HepG2 (cell line): ENCODE measurements at regions not wholly inside any gene's neighbourhood (a gene's known extent, or its start where the extent isn't known, plus 50 kb on each side); places are given as distances from the start of the nearest gene placed in this dataset.

ENCODE experiments used
- BRCA1 ChIP-seq: sonication (generic); formaldehyde crosslinking; IDR thresholded peaks from 2 replicates; pipeline ENCODE4 v1.4.0; 2020; ENCODE audit warnings: missing genetic modification reagents
- CTCF ChIP-seq: sonication (generic); formaldehyde crosslinking; IDR thresholded peaks from 2 replicates; pipeline ENCODE4 v1.5.0; 2020; ENCODE audit warnings: mild to moderate bottlenecking, missing genetic modification reagents, moderate library complexity
- MAFG ChIP-seq: sonication (generic); formaldehyde crosslinking; IDR thresholded peaks from 2 replicates; pipeline ENCODE4 v1.5.1; 2020; ENCODE audit warnings: mild to moderate bottlenecking, missing genetic modification reagents
- MED13 ChIP-seq: sonication (generic); formaldehyde crosslinking; IDR thresholded peaks from 2 replicates; pipeline ENCODE4 v1.5.0; 2020; ENCODE audit warnings: missing genetic modification reagents
- NBN ChIP-seq: fragments of 450-650 bp; conservative IDR thresholded peaks from 2 replicates; pipeline ENCODE4 v1.6.1; 2017
- PHF20 ChIP-seq: sonication (generic); formaldehyde crosslinking; IDR thresholded peaks from 2 replicates; pipeline ENCODE4 v1.5.0; 2020; ENCODE audit warnings: mild to moderate bottlenecking, missing genetic modification reagents
- POLR2A ChIP-seq, 2 experiments: IDR thresholded peaks; 2 replicates each; pipeline ENCODE4 v1.6.1; 2011; ENCODE audit warnings: low read depth in 2 of 2, low read length in 2 of 2, mild to moderate bottlenecking in 1 of 2, moderate library complexity in 1 of 2; ENCODE audit not compliant: insufficient read depth in 1 of 2
- REST ChIP-seq, 2 experiments: IDR thresholded peaks; 2 replicates each; pipeline ENCODE4 v1.6.1; 2011 to 2012; ENCODE audit warnings: low read length in 2 of 2, borderline replicate concordance in 1 of 2, low read depth in 1 of 2, mild to moderate bottlenecking in 1 of 2, moderate library complexity in 1 of 2
- TRIM22 ChIP-seq: fragments of 450-650 bp; IDR thresholded peaks from 2 replicates; pipeline ENCODE4 v1.6.1; 2017
- ZKSCAN8 ChIP-seq: IDR thresholded peaks from 2 replicates; pipeline ENCODE4 v1.6.1; 2016; ENCODE audit warnings: borderline replicate concordance, missing genetic modification reagents, missing compliant biosample characterization
- ZNF10 ChIP-seq: sonication (generic); formaldehyde crosslinking; IDR thresholded peaks from 2 replicates; pipeline ENCODE4 v1.4.0; 2020; ENCODE audit warnings: mild to moderate bottlenecking, low read depth, missing genetic modification reagents, borderline replicate concordance
- ZNF124 ChIP-seq: sonication (generic); formaldehyde crosslinking; IDR thresholded peaks from 2 replicates; pipeline ENCODE4 v1.4.0; 2020; ENCODE audit warnings: missing genetic modification reagents
- ZNF230 ChIP-seq: sonication (generic); formaldehyde crosslinking; IDR thresholded peaks from 2 replicates; pipeline ENCODE4 v1.4.0; 2020; ENCODE audit warnings: mild to moderate bottlenecking, missing genetic modification reagents
- ZSCAN5A ChIP-seq: sonication (generic); formaldehyde crosslinking; IDR thresholded peaks from 2 replicates; pipeline ENCODE4 v1.8.0; 2022; ENCODE audit warnings: mild to moderate bottlenecking, missing genetic modification reagents, borderline replicate concordance

- TF ChIP-seq ZNF230 (CRISPR knock-in tag) (no peak), ZKSCAN8 (no peak), ZSCAN5A (no peak), CTCF (no peak), ZNF124 (CRISPR knock-in tag) (no peak), TRIM22 (no peak), POLR2A (IDR thresholded peaks at IDR 0.05; ENCODE audit: insufficient read depth in 1 of 2, low read depth in 2 of 2, low read length in 2 of 2) (no peak), NBN (no peak), REST (IDR thresholded peaks at IDR 0.05; ENCODE audit: borderline replicate concordance in 1 of 2, low read depth in 1 of 2, low read length in 2 of 2) (no peak), ZNF10 (CRISPR knock-in tag) (no peak), MAFG (no peak), MED13 (CRISPR knock-in tag) (no peak), PHF20 (CRISPR knock-in tag) (no peak), BRCA1 (CRISPR knock-in tag) (no peak)
These were observed 78.2 kb upstream of the RXRA start for GRCh38 chr9:134247918-134248631.
